ENCODE measurements at regions not wholly inside any gene's neighbourhood (a gene's known extent, or its start where the extent isn't known, plus 50 kb on each side); places are given as distances from the start of the nearest gene placed in this dataset.
"Not testable (repeated sequence)": the region's sequence is repeated elsewhere in the genome, so short reads cannot be mapped to it uniquely, and the experiment has no call there.

GRCh38 chr12:9323144-9323681, 115.0 kb upstream of the PZP start:
- Histone ChIP-seq H3K79me2 (ENCODE audit: insufficient read depth, low read length) (no peaks in the 10 kb centered on the region), H4K20me1 (ENCODE audit: insufficient read depth, low read length) (no peaks in the 10 kb centered on the region), H3K27ac (ENCODE audit: low read depth, low read length, poor library complexity, severe bottlenecking) (no peak overlapping the region), H3K4me3 (ENCODE audit: low read depth, low read length, poor library complexity, severe bottlenecking) (no peak overlapping the region), H3K9ac (ENCODE audit: low read length) (no peak overlapping the region), H3K4me1 (ENCODE audit: insufficient read depth, low read length, severe bottlenecking) (peaks cover 14% of the 10 kb centered on the region), H3K9me3 (ENCODE audit: low read length) (no peaks in the 10 kb centered on the region), H3K9me2 (ENCODE audit: low read depth, low read length) (no peaks in the 10 kb centered on the region), H3K27me3 (ENCODE audit: insufficient read depth, low read length) (no peaks in the 10 kb centered on the region), H3K36me3 (ENCODE audit: insufficient read depth, low read length) (no peaks in the 10 kb centered on the region), H3K4me2 (ENCODE audit: low read length) (no peak overlapping the region), H2AFZ (ENCODE audit: low read length) (no peak overlapping the region), H3F3A (ENCODE audit: insufficient read depth, low read length) (no peaks in the 10 kb centered on the region)
- TF ChIP-seq CTCF (IDR thresholded peaks at IDR 0.05; ENCODE audit: low read length) (no peak), EZH2 (IDR thresholded peaks at IDR 0.05; ENCODE audit: borderline replicate concordance, low read length) (no peak)

GRCh38 chr12:9319842-9320173, 111.6 kb upstream of the PZP start:
- peak overlapping the region; percentile 27 for H3K27ac ChIP-seq (ENCODE audit: low read depth, low read length, poor library complexity, severe bottlenecking)
- no peak overlapping the region for H3K4me3 ChIP-seq (ENCODE audit: low read depth, low read length, poor library complexity, severe bottlenecking)
- no peaks in the 10 kb centered on the region for H3K9me2 ChIP-seq (ENCODE audit: low read depth, low read length)
- no peaks in the 10 kb centered on the region for H3K79me2 ChIP-seq (ENCODE audit: insufficient read depth, low read length)
- no peak overlapping the region; the same call in 1 of the 2 replicates for H3K4me2 ChIP-seq (ENCODE audit: low read length)
- no peaks in the 10 kb centered on the region for H4K20me1 ChIP-seq (ENCODE audit: insufficient read depth, low read length)
- H2AFZ ChIP-seq (ENCODE audit: low read length) = no peak overlapping the region
- no peak overlapping the region for H3K9ac ChIP-seq (ENCODE audit: low read length)
- H3K4me1 ChIP-seq (ENCODE audit: insufficient read depth, low read length, severe bottlenecking) = peaks cover 14% of the 10 kb centered on the region
- TF ChIP-seq CTCF (IDR thresholded peaks at IDR 0.05; ENCODE audit: low read length) = no peak
- no peak for TF ChIP-seq EZH2 (IDR thresholded peaks at IDR 0.05; ENCODE audit: borderline replicate concordance, low read length)
- no peaks in the 10 kb centered on the region for H3F3A ChIP-seq (ENCODE audit: insufficient read depth, low read length)
- H3K36me3 ChIP-seq (ENCODE audit: insufficient read depth, low read length) = no peaks in the 10 kb centered on the region
- no peaks in the 10 kb centered on the region for H3K27me3 ChIP-seq (ENCODE audit: insufficient read depth, low read length)
- H3K9me3 ChIP-seq (ENCODE audit: low read length) = no peaks in the 10 kb centered on the region

GRCh38 chr12:9319044-9319841, 111.0 kb upstream of the PZP start:
- no peaks in the 10 kb centered on the region for H3K27me3 ChIP-seq (ENCODE audit: insufficient read depth, low read length)
- H3K4me2 ChIP-seq (ENCODE audit: low read length) = no peak overlapping the region; the same call in 1 of the 2 replicates
- H3K4me1 ChIP-seq (ENCODE audit: insufficient read depth, low read length, severe bottlenecking) = peaks cover 14% of the 10 kb centered on the region
- no peaks in the 10 kb centered on the region for H3K36me3 ChIP-seq (ENCODE audit: insufficient read depth, low read length)
- peak overlapping the region; percentile 27 for H3K27ac ChIP-seq (ENCODE audit: low read depth, low read length, poor library complexity, severe bottlenecking)
- H3K9me3 ChIP-seq (ENCODE audit: low read length) = no peaks in the 10 kb centered on the region
- no peaks in the 10 kb centered on the region for H3F3A ChIP-seq (ENCODE audit: insufficient read depth, low read length)
- no peaks in the 10 kb centered on the region for H3K79me2 ChIP-seq (ENCODE audit: insufficient read depth, low read length)
- H3K9ac ChIP-seq (ENCODE audit: low read length) = no peak overlapping the region
- H2AFZ ChIP-seq (ENCODE audit: low read length) = no peak overlapping the region
- no peaks in the 10 kb centered on the region for H3K9me2 ChIP-seq (ENCODE audit: low read depth, low read length)
- H4K20me1 ChIP-seq (ENCODE audit: insufficient read depth, low read length) = no peaks in the 10 kb centered on the region
- TF ChIP-seq EZH2 (IDR thresholded peaks at IDR 0.05; ENCODE audit: borderline replicate concordance, low read length) (no peak), CTCF (IDR thresholded peaks at IDR 0.05; ENCODE audit: low read length) (peak; percentile 55)
- no peak overlapping the region for H3K4me3 ChIP-seq (ENCODE audit: low read depth, low read length, poor library complexity, severe bottlenecking)

GRCh38 chr12:9313479-9313878, 105.3 kb upstream of the PZP start:
- H3K4me2 ChIP-seq (ENCODE audit: low read length); H3K4me1 ChIP-seq (ENCODE audit: insufficient read depth, low read length, severe bottlenecking); H3K79me2 ChIP-seq (ENCODE audit: insufficient read depth, low read length); H3K36me3 ChIP-seq (ENCODE audit: insufficient read depth, low read length); H3K9me2 ChIP-seq (ENCODE audit: low read depth, low read length); H3K27ac ChIP-seq (ENCODE audit: low read depth, low read length, poor library complexity, severe bottlenecking); H2AFZ ChIP-seq (ENCODE audit: low read length); H3K4me3 ChIP-seq (ENCODE audit: low read depth, low read length, poor library complexity, severe bottlenecking); H4K20me1 ChIP-seq (ENCODE audit: insufficient read depth, low read length); H3K9ac ChIP-seq (ENCODE audit: low read length); H3F3A ChIP-seq (ENCODE audit: insufficient read depth, low read length); H3K9me3 ChIP-seq (ENCODE audit: low read length); H3K27me3 ChIP-seq (ENCODE audit: insufficient read depth, low read length): not testable (repeated sequence)

- H3K9me3 ChIP-seq (ENCODE audit: low read length); H3K9me2 ChIP-seq (ENCODE audit: low read depth, low read length); H3K36me3 ChIP-seq (ENCODE audit: insufficient read depth, low read length); H3K4me2 ChIP-seq (ENCODE audit: low read length); H3K27me3 ChIP-seq (ENCODE audit: insufficient read depth, low read length); H3K9ac ChIP-seq (ENCODE audit: low read length); H3K4me1 ChIP-seq (ENCODE audit: insufficient read depth, low read length, severe bottlenecking); H3F3A ChIP-seq (ENCODE audit: insufficient read depth, low read length); H4K20me1 ChIP-seq (ENCODE audit: insufficient read depth, low read length); H3K79me2 ChIP-seq (ENCODE audit: insufficient read depth, low read length); H2AFZ ChIP-seq (ENCODE audit: low read length); H3K27ac ChIP-seq (ENCODE audit: low read depth, low read length, poor library complexity, severe bottlenecking); H3K4me3 ChIP-seq (ENCODE audit: low read depth, low read length, poor library complexity, severe bottlenecking): not testable (repeated sequence)
Measured at GRCh38 chr12:9312406-9313392, 104.5 kb upstream of the PZP start.
